Ovary (tissue), 7 donors: ENCODE measurements at regions not wholly inside any gene's neighbourhood (a gene's known extent, or its start where the extent isn't known, plus 50 kb on each side); places are given as distances from the start of the nearest gene placed in this dataset.

ENCODE experiments used
- DNase-seq, 5 donors: peaks; one replicate each; pipeline ENCODE4 v3.0.0-alpha.2; 2019 to 2020
- H3K27ac ChIP-seq, 2 donors: fragments of 200-600 bp; one replicate each; pipeline versions ENCODE4 v1.5.1 to v1.8.0; 2019 to 2022
- H3K27me3 ChIP-seq: fragments of 200-600 bp; one replicate; pipeline ENCODE4 v1.8.0; 2022
- H3K36me3 ChIP-seq: fragments of 200-600 bp; sonication (generic); one replicate; pipeline ENCODE4 v1.5.1; 2019
- H3K4me1 ChIP-seq: one replicate; pipeline ENCODE4 v1.8.1; 2013; ENCODE audit warnings: mild to moderate bottlenecking, moderate library complexity; ENCODE audit not compliant: insufficient read depth
- H3K4me3 ChIP-seq: fragments of 200-600 bp; sonication (generic); one replicate; pipeline ENCODE4 v1.5.1; 2017
- H3K9me3 ChIP-seq, 2 donors: fragments of 200-600 bp in 1 of 2; sonication (generic) in 1 of 2; one replicate each; pipeline versions ENCODE4 v1.5.1 to v1.8.1; 2013 to 2019; ENCODE audit warnings: mild to moderate bottlenecking in 1 of 2, moderate library complexity in 1 of 2
- CTCF ChIP-seq, 3 donors: fragments of 450-650 bp in 2 of 3; fragments of 200-600 bp in 1 of 3; IDR thresholded peaks; one replicate each; pipeline versions ENCODE4 v1.5.1 to v1.8.0; 2016 to 2022; ENCODE audit warnings: antibody characterized with exemption in 3 of 3, mild to moderate bottlenecking in 1 of 3
- EP300 ChIP-seq: sonication (generic); formaldehyde crosslinking; IDR thresholded peaks from one replicate; pipeline ENCODE4 v1.6.1; 2017; ENCODE audit warnings: antibody characterized with exemption
- POLR2A ChIP-seq: fragments of 450-650 bp; IDR thresholded peaks from one replicate; pipeline ENCODE4 v1.6.1; 2017; ENCODE audit warnings: antibody characterized with exemption, mild to moderate bottlenecking, moderate library complexity
- WGBS, 3 donors: extraction: QIAGEN DNeasy Blood & Tissue Kit in 1 of 3; methylation state at CpG; one replicate each; pipeline versions ENCODE4 v1.1.5 to v1.1.7; 2013 to 2017; 5-methylcytosine and 5-hydroxymethylcytosine counted together
- intact Hi-C, 4 donors: fragments of 100-400 bp; cut with DNase I; formaldehyde crosslinking; loops; one replicate each; pipeline versions ENCODE4 v1.11.0 to v1.15.1; 2022 to 2023
- donor health status: DM: no; HTN: no; CAD: no; lungs with moderate emphysema.
- donor health status: DM: no; HTN: no; CAD: no.
- donor health status: Bipolar disorder and iron deficiency.
- donor health status: DM: no; HTN: no; CAD: no.
- donor health status: DM: yes; HTN: yes; CAD: no.

- Histone ChIP-seq H3K4me1 (peaks cover 7% of the 10 kb centered on the region), H3K27ac (no peak overlapping the region), H3K36me3 (no peaks in the 10 kb centered on the region), H3K27me3 (no peaks in the 10 kb centered on the region), H3K9me3 (no peaks in the 10 kb centered on the region), H3K4me3 (no peak overlapping the region)
- TF ChIP-seq CTCF (IDR thresholded peaks at IDR 0.05) = no peak
- no peak for TF ChIP-seq EP300
- TF ChIP-seq POLR2A = no peak
- WGBS, 3 donors = 92 to 94% (median 92%) methylated on average over 7 of the region's 7 CpGs
- intact Hi-C loops = no loop called here
- DNase-seq = no peak
These were observed 52.7 kb upstream of the SERBP1 start for GRCh38 chr1:67482733-67483482.

- WGBS, 3 donors = 20 to 28% (median 26%) methylated on average over 2 of the region's 2 CpGs
- peaks cover 2% of the 10 kb centered on the region for H3K4me1 ChIP-seq
- H3K27ac ChIP-seq = no peak overlapping the region
- DNase-seq = no peak
- no peaks in the 10 kb centered on the region for H3K27me3 ChIP-seq
- TF ChIP-seq CTCF (IDR thresholded peaks at IDR 0.05) = no peak
- TF ChIP-seq POLR2A = no peak
- no peak for TF ChIP-seq EP300
- intact Hi-C loops = no loop called here
- H3K9me3 ChIP-seq = no peaks in the 10 kb centered on the region
- H3K4me3 ChIP-seq = no peak overlapping the region
- no peaks in the 10 kb centered on the region for H3K36me3 ChIP-seq
These were observed 54.3 kb upstream of the SERBP1 start for GRCh38 chr1:67484492-67484891.

- peaks cover 2% of the 10 kb centered on the region for H3K4me1 ChIP-seq
- no peak for TF ChIP-seq EP300
- no peak for TF ChIP-seq POLR2A
- no peak for TF ChIP-seq CTCF (IDR thresholded peaks at IDR 0.05)
- intact Hi-C loops = no loop called here
- no peaks in the 10 kb centered on the region for H3K27me3 ChIP-seq
- no peak for DNase-seq
- H3K4me3 ChIP-seq = no peak overlapping the region
- H3K27ac ChIP-seq = no peak overlapping the region
- 65 to 75% (median 69%) methylated on average over 3 of the region's 3 CpGs for WGBS, 3 donors
- H3K36me3 ChIP-seq = no peaks in the 10 kb centered on the region
- no peaks in the 10 kb centered on the region for H3K9me3 ChIP-seq
These were observed 55.0 kb upstream of the SERBP1 start for GRCh38 chr1:67485046-67485811.

GRCh38 chr1:67489643-67490042 lies 59.4 kb upstream of the SERBP1 start:
- H3K9me3 ChIP-seq = no peaks in the 10 kb centered on the region
- H3K36me3 ChIP-seq = no peaks in the 10 kb centered on the region
- no peak for TF ChIP-seq CTCF (IDR thresholded peaks at IDR 0.05)
- TF ChIP-seq POLR2A = no peak
- TF ChIP-seq EP300 = no peak
- H3K27ac ChIP-seq = no peak overlapping the region
- no peak for DNase-seq
- no peak overlapping the region for H3K4me3 ChIP-seq
- 23 to 46% (median 31%) methylated on average over 1 of the region's 1 CpG for WGBS, 3 donors
- no peaks in the 10 kb centered on the region for H3K4me1 ChIP-seq
- intact Hi-C loops = loop anchor here in 2 of 4 donors (10.0 kb wide), 2 partner anchors 265 to 275 kb away; no protein-coding TSS in a partner anchor
- H3K27me3 ChIP-seq = no peaks in the 10 kb centered on the region
